ENCODE measurements at regions not wholly inside any gene's neighbourhood (a gene's known extent, or its start where the extent isn't known, plus 50 kb on each side); places are given as distances from the start of the nearest gene placed in this dataset.

DNA sequence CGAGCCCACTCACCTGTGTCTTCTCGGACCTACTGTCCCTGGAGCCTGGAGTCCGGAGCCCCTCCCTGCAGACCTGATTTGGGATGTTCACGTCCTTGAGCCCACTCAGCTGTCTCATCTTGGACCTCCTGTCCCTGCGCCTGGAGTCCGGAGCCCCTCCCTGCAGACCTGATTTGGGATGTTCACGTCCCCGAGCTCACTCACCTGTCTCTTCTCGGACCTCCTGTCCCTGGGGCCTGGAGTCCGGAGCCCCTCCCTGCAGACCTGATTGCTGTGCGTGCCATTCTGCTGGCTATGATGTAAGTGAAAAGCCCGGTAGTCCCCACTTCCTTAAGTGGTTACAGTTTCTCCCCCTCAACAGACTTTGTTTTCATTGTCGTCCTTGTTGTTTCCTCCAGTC is 867.1 kb downstream of the BRD1 start:
- no peak overlapping the region for H2BK120ac ChIP-seq (ENCODE audit: low read depth, low read length)
- H3K9me3 ChIP-seq (ENCODE audit: control insufficient read depth, insufficient read depth, low read length): peaks cover 43% of the 10 kb centered on the region
- H3K14ac ChIP-seq (replicated peaks; ENCODE audit: low read depth, low read length): no peak overlapping the region
- H4K8ac ChIP-seq (ENCODE audit: low read depth in 2 of 2, low read length in 2 of 2): no peak overlapping the region
- no peaks in the 10 kb centered on the region for H3K4me1 ChIP-seq (ENCODE audit: control insufficient read depth, insufficient read depth, low read length)
- dilution Hi-C loops (cut with HindIII; ENCODE audit: low sequenced_read_pairs, unreplicated experiment) (no loop called here), intact Hi-C loops (cut with micrococcal nuclease) (no loop called here), in situ Hi-C loops (cut with MboI; ENCODE audit: low sequenced_read_pairs) (no loop called here)
- no peak overlapping the region for H2AFZ ChIP-seq (replicated peaks; ENCODE audit: low read length, poor library complexity)
- H3K56ac ChIP-seq (ENCODE audit: extremely low read depth, insufficient read depth, low read length): no peak overlapping the region
- no peaks in the 10 kb centered on the region for H3K27me3 ChIP-seq (ENCODE audit: control insufficient read depth, insufficient read depth, low read length)
- H3K4me2 ChIP-seq (ENCODE audit: low read depth, low read length): no peak overlapping the region
- H3K27ac ChIP-seq (ENCODE audit: insufficient read depth, low read length): no peak overlapping the region
- no peak overlapping the region for H4K5ac ChIP-seq (ENCODE audit: low read depth, low read length)
- no peak overlapping the region for H2AK5ac ChIP-seq (ENCODE audit: low read depth, low read length)
- ChIA-PET CTCF (no interaction called here), POLR2A (ENCODE audit: unreplicated experiment) (no interaction called here)
- no peaks in the 10 kb centered on the region for H3K79me1 ChIP-seq (ENCODE audit: low read depth in 1 of 2, low read length in 2 of 2)
- TF ChIP-seq SMC3 (IDR thresholded peaks at IDR 0.05; ENCODE audit: low read depth, low read length) (no peak), BHLHE40 (IDR thresholded peaks at IDR 0.05; ENCODE audit: low read depth, low read length) (no peak), NFE2L2 (IDR thresholded peaks at IDR 0.05; ENCODE audit: low read depth, low read length) (no peak), RFX5 (IDR thresholded peaks at IDR 0.05; ENCODE audit: low read depth, low read length) (no peak), RAD21 (IDR thresholded peaks at IDR 0.05; ENCODE audit: low read length) (no peak), CHD1 (IDR thresholded peaks at IDR 0.05; ENCODE audit: low read depth, low read length) (no peak), MXI1 (IDR thresholded peaks at IDR 0.05; ENCODE audit: borderline replicate concordance, low read depth, low read length) (no peak), FOS (IDR thresholded peaks at IDR 0.05; ENCODE audit: low read depth, low read length) (no peak), MAZ (IDR thresholded peaks at IDR 0.05; ENCODE audit: borderline replicate concordance, low read depth, low read length) (no peak), CEBPB (IDR thresholded peaks at IDR 0.05; ENCODE audit: low read depth, low read length) (no peak), MAFK (IDR thresholded peaks at IDR 0.05; ENCODE audit: low read depth, low read length) (no peak), POLR2A (IDR thresholded peaks at IDR 0.05; ENCODE audit: low read depth, low read length) (no peak), RCOR1 (IDR thresholded peaks at IDR 0.05; ENCODE audit: insufficient replicate concordance, low read length) (no peak)
- TF ChIP-seq, protein P1, sequence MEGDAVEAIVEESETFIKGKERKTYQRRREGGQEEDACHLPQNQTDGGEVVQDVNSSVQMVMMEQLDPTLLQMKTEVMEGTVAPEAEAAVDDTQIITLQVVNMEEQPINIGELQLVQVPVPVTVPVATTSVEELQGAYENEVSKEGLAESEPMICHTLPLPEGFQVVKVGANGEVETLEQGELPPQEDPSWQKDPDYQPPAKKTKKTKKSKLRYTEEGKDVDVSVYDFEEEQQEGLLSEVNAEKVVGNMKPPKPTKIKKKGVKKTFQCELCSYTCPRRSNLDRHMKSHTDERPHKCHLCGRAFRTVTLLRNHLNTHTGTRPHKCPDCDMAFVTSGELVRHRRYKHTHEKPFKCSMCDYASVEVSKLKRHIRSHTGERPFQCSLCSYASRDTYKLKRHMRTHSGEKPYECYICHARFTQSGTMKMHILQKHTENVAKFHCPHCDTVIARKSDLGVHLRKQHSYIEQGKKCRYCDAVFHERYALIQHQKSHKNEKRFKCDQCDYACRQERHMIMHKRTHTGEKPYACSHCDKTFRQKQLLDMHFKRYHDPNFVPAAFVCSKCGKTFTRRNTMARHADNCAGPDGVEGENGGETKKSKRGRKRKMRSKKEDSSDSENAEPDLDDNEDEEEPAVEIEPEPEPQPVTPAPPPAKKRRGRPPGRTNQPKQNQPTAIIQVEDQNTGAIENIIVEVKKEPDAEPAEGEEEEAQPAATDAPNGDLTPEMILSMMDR (conservative IDR thresholded peaks at IDR 0.05; ENCODE audit: low read depth, low read length): no peak
- TF ChIP-seq, protein P2, sequence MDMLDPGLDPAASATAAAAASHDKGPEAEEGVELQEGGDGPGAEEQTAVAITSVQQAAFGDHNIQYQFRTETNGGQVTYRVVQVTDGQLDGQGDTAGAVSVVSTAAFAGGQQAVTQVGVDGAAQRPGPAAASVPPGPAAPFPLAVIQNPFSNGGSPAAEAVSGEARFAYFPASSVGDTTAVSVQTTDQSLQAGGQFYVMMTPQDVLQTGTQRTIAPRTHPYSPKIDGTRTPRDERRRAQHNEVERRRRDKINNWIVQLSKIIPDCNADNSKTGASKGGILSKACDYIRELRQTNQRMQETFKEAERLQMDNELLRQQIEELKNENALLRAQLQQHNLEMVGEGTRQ (IDR thresholded peaks at IDR 0.05; ENCODE audit: low read depth, low read length): no peak
- TF ChIP-seq, protein P3, sequence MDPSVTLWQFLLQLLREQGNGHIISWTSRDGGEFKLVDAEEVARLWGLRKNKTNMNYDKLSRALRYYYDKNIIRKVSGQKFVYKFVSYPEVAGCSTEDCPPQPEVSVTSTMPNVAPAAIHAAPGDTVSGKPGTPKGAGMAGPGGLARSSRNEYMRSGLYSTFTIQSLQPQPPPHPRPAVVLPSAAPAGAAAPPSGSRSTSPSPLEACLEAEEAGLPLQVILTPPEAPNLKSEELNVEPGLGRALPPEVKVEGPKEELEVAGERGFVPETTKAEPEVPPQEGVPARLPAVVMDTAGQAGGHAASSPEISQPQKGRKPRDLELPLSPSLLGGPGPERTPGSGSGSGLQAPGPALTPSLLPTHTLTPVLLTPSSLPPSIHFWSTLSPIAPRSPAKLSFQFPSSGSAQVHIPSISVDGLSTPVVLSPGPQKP (IDR thresholded peaks at IDR 0.05; ENCODE audit: borderline replicate concordance, low read depth, low read length): no peak
- H3K23ac ChIP-seq (ENCODE audit: low read depth, low read length): no peak overlapping the region
- no peak overlapping the region for H3K9ac ChIP-seq (ENCODE audit: low read depth, low read length)
- H3K4ac ChIP-seq (ENCODE audit: low read depth, low read length): no peak overlapping the region
- DNase-seq (no peak), ATAC-seq (ENCODE audit: low read depth) (no peak)
- H4K91ac ChIP-seq (ENCODE audit: insufficient read depth, low read depth, low read length): no peak overlapping the region
- no peak overlapping the region for H2BK15ac ChIP-seq (ENCODE audit: low read depth, low read length)
- no peak overlapping the region for H2BK5ac ChIP-seq (ENCODE audit: low read depth, low read length, poor library complexity, severe bottlenecking)
- no peaks in the 10 kb centered on the region for H3K36me3 ChIP-seq (ENCODE audit: control insufficient read depth, insufficient read depth, low read length)
- no peak overlapping the region for H3K4me3 ChIP-seq (ENCODE audit: insufficient read depth, low read depth, low read length)
- H4K20me1 ChIP-seq (ENCODE audit: insufficient read depth, low read length): no peaks in the 10 kb centered on the region
- no peak overlapping the region for H2BK20ac ChIP-seq (ENCODE audit: low read depth, low read length)
- H3K9me1 ChIP-seq (ENCODE audit: insufficient read depth, low read length): no peaks in the 10 kb centered on the region
- no peak overlapping the region for H2AK9ac ChIP-seq (replicated peaks; ENCODE audit: low read depth, low read length, poor library complexity)
- 50% methylated on average over 3 of the region's 13 CpGs; no CpG with 5 or more reads in 1 of the 2 experiments for WGBS, 2 experiments (ENCODE audit: extremely low coverage in 2 of 2, insufficient read length in 1 of 2)
- no TSS peak for BruUV-seq (replicated peaks)
- H3K18ac ChIP-seq (ENCODE audit: low read depth, low read length): no peak overlapping the region

Data from IMR-90 (cell line).